HCT116 (cell line): ENCODE measurements at regions not wholly inside any gene's neighbourhood (a gene's known extent, or its start where the extent isn't known, plus 50 kb on each side); places are given as distances from the start of the nearest gene placed in this dataset.

Experiments used
- CTCF ChIP-seq, 3 experiments: fragments of 200-600 bp in 1 of 3; sonication (generic) in 1 of 3; IDR thresholded peaks in 2 of 3; conservative IDR thresholded peaks in 1 of 3; 2 replicates each; pipeline ENCODE4 v1.5.1; 2012 to 2017; ENCODE audit warnings: low read depth in 2 of 3, low read length in 2 of 3, antibody characterized with exemption in 1 of 3, borderline replicate concordance in 1 of 3, control low read depth in 1 of 3, mild to moderate bottlenecking in 1 of 3, mixed read lengths in 1 of 3, mixed run types in 1 of 3, moderate library complexity in 1 of 3; ENCODE audit not compliant: insufficient read depth in 1 of 3
- FOSL1 ChIP-seq: IDR thresholded peaks from 2 replicates; pipeline ENCODE4 v1.6.1; 2012; ENCODE audit warnings: low read depth
- MAX ChIP-seq: IDR thresholded peaks from 2 replicates; pipeline ENCODE4 v1.6.1; 2012
- POLR2A ChIP-seq: IDR thresholded peaks from 2 replicates; pipeline ENCODE4 v1.7.0; 2011; ENCODE audit warnings: borderline replicate concordance; ENCODE audit not compliant: insufficient read depth, insufficient read length; ENCODE audit errors: extremely low read depth
- POLR2AphosphoS5 ChIP-seq: IDR thresholded peaks from 2 replicates; pipeline ENCODE4 v1.6.1; 2011; ENCODE audit warnings: mild to moderate bottlenecking, low read depth, low read length, moderate library complexity
- TCF7L2 ChIP-seq: IDR thresholded peaks from 2 replicates; pipeline ENCODE4 v1.7.0; 2011; ENCODE audit warnings: borderline replicate concordance, inconsistent platforms; ENCODE audit not compliant: insufficient read depth, insufficient read length; ENCODE audit errors: extremely low read depth
- YY1 ChIP-seq: IDR thresholded peaks from 2 replicates; pipeline ENCODE4 v1.6.1; 2011; ENCODE audit warnings: low read length, low read depth, moderate library complexity, mild to moderate bottlenecking; ENCODE audit not compliant: insufficient replicate concordance; ENCODE audit errors: extremely low read depth

GRCh38 chr1:59143811-59144210 lies 153.1 kb upstream of the FGGY start:
- TF ChIP-seq CTCF (IDR thresholded peaks at IDR 0.05 in 2 of 3, conservative IDR thresholded peaks at IDR 0.05 in 1 of 3; ENCODE audit: borderline replicate concordance in 1 of 3, insufficient read depth in 1 of 3, low read depth in 2 of 3, low read length in 2 of 3): no peak
- TF ChIP-seq FOSL1: no peak
- no peak for TF ChIP-seq TCF7L2
- TF ChIP-seq MAX: no peak
- TF ChIP-seq YY1: no peak
- no peak for TF ChIP-seq POLR2AphosphoS5
- no peak for TF ChIP-seq POLR2A
